ENCODE measurements at regions not wholly inside any gene's neighbourhood (a gene's known extent, or its start where the extent isn't known, plus 50 kb on each side); places are given as distances from the start of the nearest gene placed in this dataset.

- ATAC-seq, result no peak
Measured at GRCh38 chr6:48813836-48814235, 649.2 kb downstream of the MMUT start.

- no peak for ATAC-seq
Measured at GRCh38 chr6:48809700-48810099, 653.4 kb downstream of the MMUT start.

GRCh38 chr6:48809245-48809644 lies 653.8 kb downstream of the MMUT start:
- no peak for ATAC-seq

GRCh38 chr6:48798296-48798695 lies 664.8 kb downstream of the MMUT start:
- no peak for ATAC-seq

- no peak for ATAC-seq
Measured at GRCh38 chr6:48782225-48782624, 671.2 kb upstream of the PTCHD4 start.

- no peak for ATAC-seq
Measured at GRCh38 chr6:48777411-48777810, 666.4 kb upstream of the PTCHD4 start.

GRCh38 chr6:48775157-48775556 lies 664.2 kb upstream of the PTCHD4 start:
- ATAC-seq, result no peak

- no peak for ATAC-seq
Measured at GRCh38 chr6:48774276-48774675, 663.3 kb upstream of the PTCHD4 start.

GRCh38 chr6:48766349-48766748 lies 655.4 kb upstream of the PTCHD4 start:
- no peak for ATAC-seq

- ATAC-seq, result no peak
Measured at GRCh38 chr6:48765352-48765961, 654.5 kb upstream of the PTCHD4 start.

- no peak for ATAC-seq
Measured at GRCh38 chr6:48764286-48765044, 653.5 kb upstream of the PTCHD4 start.

GRCh38 chr6:48757661-48758060 lies 646.7 kb upstream of the PTCHD4 start:
- no peak for ATAC-seq

- ATAC-seq, result no peak
Measured at GRCh38 chr6:48755315-48755714, 644.3 kb upstream of the PTCHD4 start.

GRCh38 chr6:48754641-48755040 lies 643.6 kb upstream of the PTCHD4 start:
- no peak for ATAC-seq

- no peak for ATAC-seq
Measured at GRCh38 chr6:48750861-48751260, 639.9 kb upstream of the PTCHD4 start.

GRCh38 chr6:48747471-48747870 lies 636.5 kb upstream of the PTCHD4 start:
- no peak for ATAC-seq

GRCh38 chr6:48747040-48747439 lies 636.0 kb upstream of the PTCHD4 start:
- ATAC-seq, result no peak

- ATAC-seq, result no peak
Measured at GRCh38 chr6:48744948-48745347, 634.0 kb upstream of the PTCHD4 start.

GRCh38 chr6:48743738-48744137 lies 632.7 kb upstream of the PTCHD4 start:
- ATAC-seq, result no peak

- no peak for ATAC-seq
Measured at GRCh38 chr6:48736501-48737206, 625.7 kb upstream of the PTCHD4 start.

- no peak for ATAC-seq
Measured at GRCh38 chr6:48735846-48736245, 624.8 kb upstream of the PTCHD4 start.

GRCh38 chr6:48733581-48733980 lies 622.6 kb upstream of the PTCHD4 start:
- no peak for ATAC-seq

GRCh38 chr6:48714699-48715098 lies 603.7 kb upstream of the PTCHD4 start:
- ATAC-seq, result no peak

- no peak for ATAC-seq
Measured at GRCh38 chr6:48714250-48714649, 603.3 kb upstream of the PTCHD4 start.
